IMR-90 (cell line): ENCODE measurements at regions not wholly inside any gene's neighbourhood (a gene's known extent, or its start where the extent isn't known, plus 50 kb on each side); places are given as distances from the start of the nearest gene placed in this dataset.

Experiments used
- ATAC-seq: fragments of 200-7000 bp; cut with Tn5 transposase; 2 replicates; pipeline ENCODE4 v1.9.1; 2020; ENCODE audit warnings: low read depth, mild to moderate bottlenecking, moderate library complexity
- BruUV-seq: library from RNA; stranded (reverse); fragments of 400-500 nt; replicated peaks from 2 replicates; lab custom pipeline; 2021; lab: Mats Ljungman, UMichigan
- CTCF ChIA-PET: fragments of 300-600 bp; formaldehyde crosslinking; extraction: SDS; loops from one replicate; lab custom pipeline; 2021; ENCODE audit warnings: antibody characterized with exemption; lab: Yijun Ruan, JAX
- POLR2A ChIA-PET: fragments of 300-600 bp; sonication (Branson Sonifier 250); formaldehyde crosslinking; loops from one replicate; lab custom pipeline; 2022; ENCODE audit warnings: antibody characterized with exemption; ENCODE audit not compliant: unreplicated experiment; lab: Charles Lee
- DNase-seq: peaks from one replicate; pipeline ENCODE4 v3.0.0; 2013
- H2AFZ ChIP-seq: replicated peaks from 2 replicates; pipeline ENCODE3; 2013; ENCODE audit warnings: low read length, mild to moderate bottlenecking; ENCODE audit not compliant: poor library complexity
- H2AK5ac ChIP-seq: 2 replicates; pipeline ENCODE4 v1.6.1; 2013; ENCODE audit warnings: low read depth, low read length, inconsistent platforms
- H2AK9ac ChIP-seq: replicated peaks from 2 replicates; pipeline ENCODE3; 2013; ENCODE audit warnings: mild to moderate bottlenecking, low read depth, low read length, moderate library complexity; ENCODE audit not compliant: poor library complexity
- H2BK120ac ChIP-seq: 2 replicates; pipeline ENCODE4 v1.6.1; 2013; ENCODE audit warnings: low read depth, low read length, inconsistent platforms
- H2BK15ac ChIP-seq: 3 replicates; pipeline ENCODE4 v1.6.1; 2013; ENCODE audit warnings: low read depth, low read length, inconsistent platforms
- H2BK20ac ChIP-seq: 2 replicates; pipeline ENCODE4 v1.6.1; 2013; ENCODE audit warnings: low read depth, mild to moderate bottlenecking, inconsistent platforms, low read length, moderate library complexity
- H2BK5ac ChIP-seq: 2 replicates; pipeline ENCODE4 v1.6.1; 2013; ENCODE audit warnings: mild to moderate bottlenecking, low read depth, low read length, inconsistent platforms; ENCODE audit not compliant: poor library complexity, severe bottlenecking
- H3K14ac ChIP-seq: replicated peaks from 2 replicates; pipeline ENCODE4 v1.6.1; 2013; ENCODE audit warnings: low read depth, low read length, inconsistent platforms
- H3K18ac ChIP-seq: 2 replicates; pipeline ENCODE4 v1.6.1; 2013; ENCODE audit warnings: low read depth, low read length, control low read depth
- H3K23ac ChIP-seq: 2 replicates; pipeline ENCODE4 v1.6.1; 2013; ENCODE audit warnings: low read depth, low read length, inconsistent platforms
- H3K27ac ChIP-seq: 2 replicates; pipeline ENCODE4 v1.5.1; 2013; ENCODE audit warnings: mild to moderate bottlenecking, control low read depth, low read length; ENCODE audit not compliant: insufficient read depth
- H3K27me3 ChIP-seq: 2 replicates; pipeline ENCODE4 v1.6.1; 2013; ENCODE audit warnings: low read length; ENCODE audit not compliant: control insufficient read depth, insufficient read depth
- H3K36me3 ChIP-seq: 2 replicates; pipeline ENCODE4 v1.6.1; 2013; ENCODE audit warnings: low read length, mixed read lengths; ENCODE audit not compliant: control insufficient read depth, insufficient read depth
- H3K4ac ChIP-seq: 2 replicates; pipeline ENCODE4 v1.6.1; 2013; ENCODE audit warnings: low read depth, low read length, inconsistent platforms
- H3K4me1 ChIP-seq: 2 replicates; pipeline ENCODE4 v1.6.1; 2013; ENCODE audit warnings: low read length, mixed read lengths; ENCODE audit not compliant: control insufficient read depth, insufficient read depth
- H3K4me2 ChIP-seq: 2 replicates; pipeline ENCODE4 v1.6.1; 2013; ENCODE audit warnings: low read depth, mild to moderate bottlenecking, control low read depth, low read length, moderate library complexity
- H3K4me3 ChIP-seq: 2 replicates; pipeline ENCODE4 v1.5.1; 2013; ENCODE audit warnings: low read depth, mild to moderate bottlenecking, control low read depth, low read length, moderate library complexity; ENCODE audit not compliant: insufficient read depth
- H3K56ac ChIP-seq: 2 replicates; pipeline ENCODE4 v1.6.1; 2013; ENCODE audit warnings: low read length, inconsistent platforms; ENCODE audit not compliant: insufficient read depth; ENCODE audit errors: extremely low read depth
- H3K79me1 ChIP-seq, 2 experiments: 2 replicates each; pipeline ENCODE4 v1.6.1; 2013; ENCODE audit warnings: low read length in 2 of 2, inconsistent platforms in 1 of 2, low read depth in 1 of 2
- H3K9ac ChIP-seq: 2 replicates; pipeline ENCODE4 v1.6.1; 2013; ENCODE audit warnings: low read depth, low read length, control low read depth
- H3K9me1 ChIP-seq: 2 replicates; pipeline ENCODE4 v1.6.1; 2013; ENCODE audit warnings: low read length, inconsistent platforms; ENCODE audit not compliant: insufficient read depth
- H3K9me3 ChIP-seq: 2 replicates; pipeline ENCODE4 v1.6.1; 2013; ENCODE audit warnings: low read length; ENCODE audit not compliant: control insufficient read depth, insufficient read depth
- H4K20me1 ChIP-seq: 2 replicates; pipeline ENCODE4 v1.6.1; 2013; ENCODE audit warnings: low read length, inconsistent platforms; ENCODE audit not compliant: insufficient read depth
- H4K5ac ChIP-seq: 2 replicates; pipeline ENCODE4 v1.6.1; 2013; ENCODE audit warnings: mild to moderate bottlenecking, low read depth, low read length, control low read depth
- H4K8ac ChIP-seq, 2 experiments: 2 replicates each; pipeline ENCODE4 v1.6.1; 2013; ENCODE audit warnings: low read depth in 2 of 2, low read length in 2 of 2, control low read depth in 1 of 2, inconsistent platforms in 1 of 2
- H4K91ac ChIP-seq: 2 replicates; pipeline ENCODE4 v1.6.1; 2013; ENCODE audit warnings: low read depth, low read length, inconsistent platforms; ENCODE audit not compliant: insufficient read depth
- CEBPB ChIP-seq: IDR thresholded peaks from 2 replicates; pipeline ENCODE4 v1.6.1; 2012; ENCODE audit warnings: low read depth, low read length, improper control_type of control experiment
- FOS ChIP-seq: fragments of 150-350 bp; IDR thresholded peaks from 2 replicates; pipeline ENCODE4 v1.6.1; 2016; ENCODE audit warnings: low read depth, low read length
- MAFK ChIP-seq: IDR thresholded peaks from 2 replicates; pipeline ENCODE4 v1.6.1; 2012; ENCODE audit warnings: low read depth, low read length, improper control_type of control experiment
- MAZ ChIP-seq: IDR thresholded peaks from 2 replicates; pipeline ENCODE4 v1.6.1; 2012; ENCODE audit warnings: low read depth, mild to moderate bottlenecking, low read length, improper control_type of control experiment, moderate library complexity, borderline replicate concordance
- MXI1 ChIP-seq: IDR thresholded peaks from 2 replicates; pipeline ENCODE4 v1.6.1; 2012; ENCODE audit warnings: low read depth, mild to moderate bottlenecking, low read length, moderate library complexity, borderline replicate concordance
- POLR2A ChIP-seq: IDR thresholded peaks from 2 replicates; pipeline ENCODE4 v1.6.1; 2012; ENCODE audit warnings: mild to moderate bottlenecking, low read depth, low read length
- WGBS, 2 experiments: methylation state at CpG; one replicate each; pipeline versions ENCODE4 v1.1.5 to v1.1.7; 2013; ENCODE audit warnings: missing lambda C conversion rate in 2 of 2; ENCODE audit not compliant: insufficient read length in 1 of 2; ENCODE audit errors: extremely low coverage in 2 of 2; 5-methylcytosine and 5-hydroxymethylcytosine counted together
- dilution Hi-C: fragments of 300-500 bp; cut with HindIII; formaldehyde crosslinking; loops from one replicate; pipeline ENCODE4 v1.14.3; 2018; ENCODE audit warnings: low sequenced_read_pairs; ENCODE audit not compliant: unreplicated experiment
- in situ Hi-C: fragments of 300-500 bp; cut with MboI; formaldehyde crosslinking; loops from 3 replicates; pipeline ENCODE4 v1.14.3; 2019; ENCODE audit warnings: low sequenced_read_pairs, inconsistent platforms, mixed read lengths
- intact Hi-C: fragments of 100-400 bp; cut with micrococcal nuclease; formaldehyde crosslinking; loops from 2 replicates; pipeline ENCODE4 v1.10.0; 2022
- TF ChIP-seq, protein P1 (sequence below): fragments of 150-350 bp; IDR thresholded peaks from 2 replicates; pipeline ENCODE4 v1.6.1; 2016; ENCODE audit warnings: low read depth, mild to moderate bottlenecking, low read length, moderate library complexity, borderline replicate concordance
- TF ChIP-seq, protein P2 (sequence below): conservative IDR thresholded peaks from 2 replicates; pipeline ENCODE4 v1.5.1; 2012; ENCODE audit warnings: mild to moderate bottlenecking, low read depth, low read length, improper control_type of control experiment

DNA sequence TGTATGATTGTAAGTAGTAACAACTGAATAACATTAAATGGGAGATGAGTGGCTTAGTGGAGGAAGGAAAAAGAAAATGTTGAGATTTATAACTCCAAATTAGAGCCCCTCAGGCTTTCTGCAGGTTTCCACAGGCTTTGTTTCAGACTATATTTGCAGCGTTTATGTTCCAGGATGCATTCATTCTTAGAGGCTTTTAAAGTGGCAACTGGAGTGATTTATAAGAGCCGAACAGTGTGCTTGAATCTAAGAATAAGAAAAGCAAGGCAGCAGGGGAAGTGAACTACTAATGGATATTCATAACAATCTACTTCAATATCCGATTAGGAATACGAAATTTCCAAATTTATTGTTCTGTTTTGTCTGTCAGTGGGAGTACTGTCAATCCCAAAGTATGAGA lies 91.0 kb downstream of the UFM1 start:
- Histone ChIP-seq H3K9ac (no peak overlapping the region), H3K4me1 (no peaks in the 10 kb centered on the region), H3K4ac (no peak overlapping the region), H3K56ac (no peak overlapping the region), H3K14ac (no peak overlapping the region), H3K23ac (no peak overlapping the region), H3K27ac (no peak overlapping the region), H3K4me3 (no peak overlapping the region), H3K9me1 (no peaks in the 10 kb centered on the region), H3K79me1 (no peaks in the 10 kb centered on the region), H4K5ac (no peak overlapping the region), H2BK15ac (no peak overlapping the region), H2AFZ (no peak overlapping the region), H3K9me3 (no peaks in the 10 kb centered on the region), H3K18ac (no peak overlapping the region), H3K36me3 (no peaks in the 10 kb centered on the region), H4K91ac (no peak overlapping the region), H2AK5ac (no peak overlapping the region), H2BK20ac (no peak overlapping the region), H2BK5ac (no peak overlapping the region), H3K4me2 (no peak overlapping the region), H3K27me3 (no peaks in the 10 kb centered on the region), H4K8ac (no peak overlapping the region), H4K20me1 (no peaks in the 10 kb centered on the region), H2BK120ac (no peak overlapping the region), H2AK9ac (no peak overlapping the region)
- no peak for DNase-seq
- ChIA-PET POLR2A (no interaction called here), CTCF (no interaction called here)
- TF ChIP-seq, protein P1, sequence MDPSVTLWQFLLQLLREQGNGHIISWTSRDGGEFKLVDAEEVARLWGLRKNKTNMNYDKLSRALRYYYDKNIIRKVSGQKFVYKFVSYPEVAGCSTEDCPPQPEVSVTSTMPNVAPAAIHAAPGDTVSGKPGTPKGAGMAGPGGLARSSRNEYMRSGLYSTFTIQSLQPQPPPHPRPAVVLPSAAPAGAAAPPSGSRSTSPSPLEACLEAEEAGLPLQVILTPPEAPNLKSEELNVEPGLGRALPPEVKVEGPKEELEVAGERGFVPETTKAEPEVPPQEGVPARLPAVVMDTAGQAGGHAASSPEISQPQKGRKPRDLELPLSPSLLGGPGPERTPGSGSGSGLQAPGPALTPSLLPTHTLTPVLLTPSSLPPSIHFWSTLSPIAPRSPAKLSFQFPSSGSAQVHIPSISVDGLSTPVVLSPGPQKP = no peak
- no peak for TF ChIP-seq FOS
- TF ChIP-seq MAZ = no peak
- no peak for TF ChIP-seq CEBPB
- TF ChIP-seq MXI1 = no peak
- TF ChIP-seq POLR2A = no peak
- TF ChIP-seq MAFK = no peak
- TF ChIP-seq, protein P2, sequence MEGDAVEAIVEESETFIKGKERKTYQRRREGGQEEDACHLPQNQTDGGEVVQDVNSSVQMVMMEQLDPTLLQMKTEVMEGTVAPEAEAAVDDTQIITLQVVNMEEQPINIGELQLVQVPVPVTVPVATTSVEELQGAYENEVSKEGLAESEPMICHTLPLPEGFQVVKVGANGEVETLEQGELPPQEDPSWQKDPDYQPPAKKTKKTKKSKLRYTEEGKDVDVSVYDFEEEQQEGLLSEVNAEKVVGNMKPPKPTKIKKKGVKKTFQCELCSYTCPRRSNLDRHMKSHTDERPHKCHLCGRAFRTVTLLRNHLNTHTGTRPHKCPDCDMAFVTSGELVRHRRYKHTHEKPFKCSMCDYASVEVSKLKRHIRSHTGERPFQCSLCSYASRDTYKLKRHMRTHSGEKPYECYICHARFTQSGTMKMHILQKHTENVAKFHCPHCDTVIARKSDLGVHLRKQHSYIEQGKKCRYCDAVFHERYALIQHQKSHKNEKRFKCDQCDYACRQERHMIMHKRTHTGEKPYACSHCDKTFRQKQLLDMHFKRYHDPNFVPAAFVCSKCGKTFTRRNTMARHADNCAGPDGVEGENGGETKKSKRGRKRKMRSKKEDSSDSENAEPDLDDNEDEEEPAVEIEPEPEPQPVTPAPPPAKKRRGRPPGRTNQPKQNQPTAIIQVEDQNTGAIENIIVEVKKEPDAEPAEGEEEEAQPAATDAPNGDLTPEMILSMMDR = no peak
- no peak for ATAC-seq
- no TSS peak for BruUV-seq
- in situ Hi-C loops (no loop called here), dilution Hi-C loops (no loop called here), intact Hi-C loops (no loop called here)
- no CpG with 5 or more reads among the region's 4 CpGs for WGBS, 2 experiments
